ENCODE measurements at regions not wholly inside any gene's neighbourhood (a gene's known extent, or its start where the extent isn't known, plus 50 kb on each side); places are given as distances from the start of the nearest gene placed in this dataset.
"Not testable (repeated sequence)": the region's sequence is repeated elsewhere in the genome, so short reads cannot be mapped to it uniquely, and the experiment has no call there.

DNA sequence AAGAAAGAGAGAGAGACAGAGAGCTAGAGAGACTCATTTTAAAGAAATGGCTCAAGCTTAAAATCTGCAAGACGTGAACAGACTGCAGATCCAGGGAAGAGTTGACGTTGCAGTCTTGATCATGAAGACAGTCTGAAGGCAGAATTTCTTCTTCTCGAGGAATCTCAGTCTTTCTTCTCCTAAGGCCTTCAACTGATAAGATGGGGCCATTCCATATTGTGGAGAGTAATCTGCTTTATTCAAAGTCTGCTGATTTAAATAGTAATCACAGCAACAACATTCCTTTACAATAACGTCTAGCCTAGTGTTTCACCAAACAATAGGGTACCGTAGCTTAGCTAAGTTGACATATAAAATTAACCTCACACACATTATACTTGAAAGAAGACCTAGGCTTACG, 208.4 kb upstream of the ADAMTS3 start:
- WGBS, result 87% methylated on average over 6 of the region's 6 CpGs
- Histone ChIP-seq H3K27ac (no peak overlapping the region), H3K4me3 (no peak overlapping the region), H3K36me3 (no peaks in the 10 kb centered on the region), H3K9me3 (no peaks in the 10 kb centered on the region), H3K4me1 (no peaks in the 10 kb centered on the region), H3K27me3 (no peaks in the 10 kb centered on the region)
- no peak for TF ChIP-seq EP300 (IDR thresholded peaks at IDR 0.05)
- TF ChIP-seq, protein P1, sequence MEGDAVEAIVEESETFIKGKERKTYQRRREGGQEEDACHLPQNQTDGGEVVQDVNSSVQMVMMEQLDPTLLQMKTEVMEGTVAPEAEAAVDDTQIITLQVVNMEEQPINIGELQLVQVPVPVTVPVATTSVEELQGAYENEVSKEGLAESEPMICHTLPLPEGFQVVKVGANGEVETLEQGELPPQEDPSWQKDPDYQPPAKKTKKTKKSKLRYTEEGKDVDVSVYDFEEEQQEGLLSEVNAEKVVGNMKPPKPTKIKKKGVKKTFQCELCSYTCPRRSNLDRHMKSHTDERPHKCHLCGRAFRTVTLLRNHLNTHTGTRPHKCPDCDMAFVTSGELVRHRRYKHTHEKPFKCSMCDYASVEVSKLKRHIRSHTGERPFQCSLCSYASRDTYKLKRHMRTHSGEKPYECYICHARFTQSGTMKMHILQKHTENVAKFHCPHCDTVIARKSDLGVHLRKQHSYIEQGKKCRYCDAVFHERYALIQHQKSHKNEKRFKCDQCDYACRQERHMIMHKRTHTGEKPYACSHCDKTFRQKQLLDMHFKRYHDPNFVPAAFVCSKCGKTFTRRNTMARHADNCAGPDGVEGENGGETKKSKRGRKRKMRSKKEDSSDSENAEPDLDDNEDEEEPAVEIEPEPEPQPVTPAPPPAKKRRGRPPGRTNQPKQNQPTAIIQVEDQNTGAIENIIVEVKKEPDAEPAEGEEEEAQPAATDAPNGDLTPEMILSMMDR (IDR thresholded peaks at IDR 0.05), result no peak
- no peak for TF ChIP-seq POLR2A (IDR thresholded peaks at IDR 0.05)
- DNase-seq (ENCODE audit: low spot score in 2 of 2), result no peak

DNA sequence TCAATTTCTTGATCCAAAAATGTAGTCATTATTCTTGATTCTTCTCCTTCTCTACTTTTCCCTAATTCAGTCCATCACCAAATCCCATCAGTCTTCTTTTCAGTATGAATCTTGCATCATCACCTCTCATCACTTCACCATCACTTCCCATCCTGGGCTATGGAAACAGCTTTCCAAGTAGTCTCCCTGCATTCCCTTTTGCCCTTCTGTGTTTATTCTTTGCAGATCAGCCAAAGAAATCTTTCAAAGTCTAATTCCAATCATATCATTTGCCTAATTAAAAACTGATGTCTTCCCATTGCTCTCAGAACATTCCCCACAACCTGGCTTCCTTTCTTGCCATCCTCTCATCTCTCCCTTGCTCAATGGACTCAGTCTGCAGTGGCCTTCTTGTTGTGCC, 201.7 kb upstream of the ADAMTS3 start:
- DNase-seq (ENCODE audit: low spot score in 2 of 2), result no peak
- no peaks in the 10 kb centered on the region for H3K9me3 ChIP-seq
- TF ChIP-seq POLR2AphosphoS5 (IDR thresholded peaks at IDR 0.05), result peak in 2 of 3 donors; percentile 59 to 70
- TF ChIP-seq, protein P1 (IDR thresholded peaks at IDR 0.05), result no peak
- TF ChIP-seq POLR2A (IDR thresholded peaks at IDR 0.05), result no peak
- TF ChIP-seq EP300 (IDR thresholded peaks at IDR 0.05), result no peak
- no peaks in the 10 kb centered on the region for H3K36me3 ChIP-seq
- no peak overlapping the region for H3K27ac ChIP-seq
- no peak overlapping the region for H3K4me3 ChIP-seq
- no peaks in the 10 kb centered on the region for H3K4me1 ChIP-seq
- H3K27me3 ChIP-seq, result no peaks in the 10 kb centered on the region

DNA sequence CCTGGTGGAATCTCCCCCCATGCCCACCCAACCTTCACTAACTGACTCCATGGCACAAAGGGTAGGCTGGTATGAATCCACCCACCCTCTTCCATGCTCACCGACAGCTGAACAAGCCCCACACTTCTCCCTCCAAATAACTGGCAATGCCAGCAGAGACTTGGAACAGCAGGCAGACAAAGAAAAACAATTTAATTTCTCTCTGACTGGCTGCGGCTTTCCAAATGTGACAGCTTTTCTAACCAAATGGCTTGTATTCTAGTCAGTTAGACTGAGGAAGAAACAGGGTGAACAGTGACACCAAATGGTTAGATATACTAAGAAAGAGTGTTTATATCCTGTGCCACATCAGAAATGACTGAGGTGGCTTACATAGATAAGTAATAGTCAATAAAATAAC, 199.3 kb upstream of the ADAMTS3 start:
- Histone ChIP-seq H3K9me3 (no peaks in the 10 kb centered on the region), H3K27ac (peak overlapping the region; percentile 35), H3K4me1 (no peaks in the 10 kb centered on the region), H3K4me3 (no peak overlapping the region), H3K27me3 (no peaks in the 10 kb centered on the region), H3K36me3 (no peaks in the 10 kb centered on the region)
- DNase-seq (ENCODE audit: low spot score in 2 of 2), result no peak
- TF ChIP-seq, protein P1 (IDR thresholded peaks at IDR 0.05), result no peak
- TF ChIP-seq POLR2AphosphoS5 (IDR thresholded peaks at IDR 0.05), result no peak
- no peak for TF ChIP-seq EP300 (IDR thresholded peaks at IDR 0.05)
- TF ChIP-seq POLR2A (IDR thresholded peaks at IDR 0.05), result no peak
- 61% methylated on average over 2 of the region's 2 CpGs for WGBS

DNA sequence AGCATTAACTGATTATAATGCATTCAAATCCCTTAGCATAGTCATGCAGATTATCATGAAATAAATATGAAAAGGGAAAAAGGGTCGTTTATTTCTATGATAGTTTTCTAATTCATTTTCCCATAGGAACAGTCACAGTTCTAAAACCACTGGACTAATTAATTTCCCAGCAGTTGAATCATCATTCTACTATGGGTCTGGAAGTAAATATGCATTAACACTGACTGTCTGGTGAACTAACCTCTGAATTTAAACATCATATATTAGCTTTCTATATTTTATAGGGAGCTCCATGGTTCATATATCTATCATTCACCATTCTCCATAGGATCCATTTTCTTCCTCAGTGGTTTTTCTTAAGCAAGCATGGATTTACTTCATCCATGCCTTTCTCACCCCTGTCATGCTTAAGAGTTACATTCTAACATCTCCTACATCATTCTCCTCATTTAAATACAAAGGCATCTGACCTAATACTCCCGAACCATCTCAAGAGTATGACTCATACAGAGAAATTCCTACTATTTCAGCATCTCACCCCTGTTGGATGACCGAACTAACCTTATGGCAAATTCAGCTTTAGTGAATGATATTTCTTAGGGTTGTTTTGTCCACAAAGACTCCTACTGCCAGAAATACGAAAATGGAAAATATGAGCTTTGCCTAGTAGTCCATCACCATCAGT, 198.7 kb upstream of the ADAMTS3 start:
- WGBS, result 43% methylated on average over 4 of the region's 4 CpGs
- no peak for TF ChIP-seq POLR2A (IDR thresholded peaks at IDR 0.05)
- TF ChIP-seq POLR2AphosphoS5 (IDR thresholded peaks at IDR 0.05), result no peak
- TF ChIP-seq, protein P1 (IDR thresholded peaks at IDR 0.05), result no peak
- TF ChIP-seq EP300 (IDR thresholded peaks at IDR 0.05), result no peak
- peak overlapping the region; percentile 35 for H3K27ac ChIP-seq
- H3K4me3 ChIP-seq, result no peak overlapping the region
- no peaks in the 10 kb centered on the region for H3K9me3 ChIP-seq
- no peaks in the 10 kb centered on the region for H3K36me3 ChIP-seq
- no peaks in the 10 kb centered on the region for H3K27me3 ChIP-seq
- DNase-seq (ENCODE audit: low spot score in 2 of 2), result no peak
- H3K4me1 ChIP-seq, result no peaks in the 10 kb centered on the region

DNA sequence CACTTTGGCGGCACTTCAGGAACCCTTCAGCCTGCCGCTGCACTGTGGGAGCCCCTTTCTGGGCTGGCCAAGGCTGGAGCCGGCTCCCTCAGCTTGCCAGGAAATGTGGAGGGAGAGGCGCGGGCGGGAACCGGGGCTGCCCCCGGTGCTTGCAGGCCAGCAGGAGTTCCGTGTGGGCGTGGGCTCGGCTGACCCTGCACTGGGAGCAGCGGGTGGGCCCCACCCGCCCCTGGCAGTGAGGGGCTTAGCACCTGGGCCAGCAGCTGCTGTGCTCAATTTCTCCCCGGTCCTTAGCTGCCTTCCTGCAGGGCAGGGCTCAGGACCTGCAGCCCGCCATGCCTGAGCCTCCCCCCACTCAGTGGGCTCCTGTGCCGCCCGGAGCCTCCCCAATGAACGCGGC, 196.8 kb upstream of the ADAMTS3 start:
- H3K27ac ChIP-seq; H3K27me3 ChIP-seq; H3K4me3 ChIP-seq; H3K9me3 ChIP-seq; DNase-seq (ENCODE audit: low spot score in 2 of 2); H3K4me1 ChIP-seq; H3K36me3 ChIP-seq: not testable (repeated sequence)
- WGBS, result 78% methylated on average over 2 of the region's 19 CpGs
